Ovary (tissue), 7 donors: ENCODE measurements at regions not wholly inside any gene's neighbourhood (a gene's known extent, or its start where the extent isn't known, plus 50 kb on each side); places are given as distances from the start of the nearest gene placed in this dataset.

Experiments
- DNase-seq, 5 donors: peaks; one replicate each; pipeline ENCODE4 v3.0.0-alpha.2; 2019 to 2020
- H3K27ac ChIP-seq, 2 donors: fragments of 200-600 bp; one replicate each; pipeline versions ENCODE4 v1.5.1 to v1.8.0; 2019 to 2022
- H3K27me3 ChIP-seq: fragments of 200-600 bp; one replicate; pipeline ENCODE4 v1.8.0; 2022
- H3K36me3 ChIP-seq: fragments of 200-600 bp; sonication (generic); one replicate; pipeline ENCODE4 v1.5.1; 2019
- H3K4me1 ChIP-seq: one replicate; pipeline ENCODE4 v1.8.1; 2013; ENCODE audit warnings: mild to moderate bottlenecking, moderate library complexity; ENCODE audit not compliant: insufficient read depth
- H3K4me3 ChIP-seq: fragments of 200-600 bp; sonication (generic); one replicate; pipeline ENCODE4 v1.5.1; 2017
- H3K9me3 ChIP-seq, 2 donors: fragments of 200-600 bp in 1 of 2; sonication (generic) in 1 of 2; one replicate each; pipeline versions ENCODE4 v1.5.1 to v1.8.1; 2013 to 2019; ENCODE audit warnings: mild to moderate bottlenecking in 1 of 2, moderate library complexity in 1 of 2
- EP300 ChIP-seq: sonication (generic); formaldehyde crosslinking; IDR thresholded peaks from one replicate; pipeline ENCODE4 v1.6.1; 2017; ENCODE audit warnings: antibody characterized with exemption
- POLR2A ChIP-seq: fragments of 450-650 bp; IDR thresholded peaks from one replicate; pipeline ENCODE4 v1.6.1; 2017; ENCODE audit warnings: antibody characterized with exemption, mild to moderate bottlenecking, moderate library complexity
- WGBS, 3 donors: extraction: QIAGEN DNeasy Blood & Tissue Kit in 1 of 3; methylation state at CpG; one replicate each; pipeline versions ENCODE4 v1.1.5 to v1.1.7; 2013 to 2017; 5-methylcytosine and 5-hydroxymethylcytosine counted together
- intact Hi-C, 4 donors: fragments of 100-400 bp; cut with DNase I; formaldehyde crosslinking; loops; one replicate each; pipeline versions ENCODE4 v1.11.0 to v1.15.1; 2022 to 2023
- TF ChIP-seq, protein P1 (sequence below), 3 donors: fragments of 450-650 bp in 2 of 3; fragments of 200-600 bp in 1 of 3; IDR thresholded peaks; one replicate each; pipeline versions ENCODE4 v1.5.1 to v1.8.0; 2016 to 2022; ENCODE audit warnings: antibody characterized with exemption in 3 of 3, mild to moderate bottlenecking in 1 of 3
- donor health status: DM: no; HTN: no; CAD: no; lungs with moderate emphysema.
- donor health status: DM: no; HTN: no; CAD: no.
- donor health status: Bipolar disorder and iron deficiency.
- donor health status: DM: no; HTN: no; CAD: no.
- donor health status: DM: yes; HTN: yes; CAD: no.

DNA sequence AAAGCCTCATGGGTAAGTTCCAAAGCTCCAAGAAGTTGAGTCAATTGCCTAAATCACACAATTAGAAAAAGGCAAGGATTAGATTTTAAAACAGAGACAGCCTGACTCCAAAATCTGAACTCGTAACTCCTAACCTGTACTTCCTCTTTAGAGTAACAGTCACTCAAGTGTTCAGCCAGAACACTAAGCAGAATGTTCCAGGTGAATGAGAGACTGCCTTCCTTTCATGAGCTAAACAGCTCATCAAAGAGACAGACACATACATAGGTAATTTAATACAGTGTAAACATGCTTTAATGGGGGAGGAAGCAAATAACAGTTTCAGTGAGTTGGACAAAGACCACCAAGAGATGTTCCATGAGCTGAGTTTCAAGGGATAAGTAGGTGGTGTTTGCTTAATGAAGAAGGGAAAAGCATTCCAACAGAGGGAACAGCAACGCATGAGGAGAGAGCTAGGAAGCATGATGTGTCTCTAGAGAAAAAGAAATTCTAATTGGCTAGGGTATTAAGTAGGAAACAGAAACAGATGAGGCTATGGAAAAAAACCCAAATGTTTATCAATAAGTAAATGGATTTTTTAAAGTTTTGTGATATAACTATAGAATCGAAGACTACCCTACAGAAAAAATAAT, 403.9 kb downstream of the MED13L start:
- H3K4me1 ChIP-seq: no peaks in the 10 kb centered on the region
- intact Hi-C loops: no loop called here
- DNase-seq: no peak
- TF ChIP-seq, protein P1, sequence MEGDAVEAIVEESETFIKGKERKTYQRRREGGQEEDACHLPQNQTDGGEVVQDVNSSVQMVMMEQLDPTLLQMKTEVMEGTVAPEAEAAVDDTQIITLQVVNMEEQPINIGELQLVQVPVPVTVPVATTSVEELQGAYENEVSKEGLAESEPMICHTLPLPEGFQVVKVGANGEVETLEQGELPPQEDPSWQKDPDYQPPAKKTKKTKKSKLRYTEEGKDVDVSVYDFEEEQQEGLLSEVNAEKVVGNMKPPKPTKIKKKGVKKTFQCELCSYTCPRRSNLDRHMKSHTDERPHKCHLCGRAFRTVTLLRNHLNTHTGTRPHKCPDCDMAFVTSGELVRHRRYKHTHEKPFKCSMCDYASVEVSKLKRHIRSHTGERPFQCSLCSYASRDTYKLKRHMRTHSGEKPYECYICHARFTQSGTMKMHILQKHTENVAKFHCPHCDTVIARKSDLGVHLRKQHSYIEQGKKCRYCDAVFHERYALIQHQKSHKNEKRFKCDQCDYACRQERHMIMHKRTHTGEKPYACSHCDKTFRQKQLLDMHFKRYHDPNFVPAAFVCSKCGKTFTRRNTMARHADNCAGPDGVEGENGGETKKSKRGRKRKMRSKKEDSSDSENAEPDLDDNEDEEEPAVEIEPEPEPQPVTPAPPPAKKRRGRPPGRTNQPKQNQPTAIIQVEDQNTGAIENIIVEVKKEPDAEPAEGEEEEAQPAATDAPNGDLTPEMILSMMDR (IDR thresholded peaks at IDR 0.05): no peak
- no peak for TF ChIP-seq EP300
- TF ChIP-seq POLR2A: no peak
- H3K27ac ChIP-seq: no peak overlapping the region
- no peaks in the 10 kb centered on the region for H3K27me3 ChIP-seq
- WGBS, 3 donors: 80 to 92% (median 87%) methylated on average over 3 of the region's 3 CpGs
- H3K9me3 ChIP-seq: peaks cover 0 to 4% of the 10 kb centered on the region in 2 donors
- no peak overlapping the region for H3K4me3 ChIP-seq
- no peaks in the 10 kb centered on the region for H3K36me3 ChIP-seq

DNA sequence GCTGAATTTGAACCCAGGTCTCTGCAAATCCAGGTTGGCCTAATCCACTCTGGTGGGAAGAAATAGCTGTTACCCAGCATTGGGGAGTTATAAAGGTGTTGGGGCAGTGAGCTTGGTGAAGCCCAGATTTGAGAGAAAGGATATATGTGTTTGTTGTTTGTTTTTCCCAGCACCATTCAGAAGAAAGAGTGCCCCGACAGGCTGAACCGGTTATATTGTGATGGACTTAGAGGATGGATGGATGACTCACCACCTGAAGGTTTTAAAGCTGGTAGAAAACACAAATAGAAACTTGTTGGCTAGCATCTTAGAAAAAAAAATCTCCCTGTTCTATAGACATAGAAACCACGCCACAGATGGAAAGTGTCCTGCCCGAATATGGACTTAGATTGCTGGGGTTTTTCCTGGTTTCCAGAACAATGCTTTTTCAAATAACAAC, 404.6 kb downstream of the MED13L start:
- H3K4me1 ChIP-seq: no peaks in the 10 kb centered on the region

DNA sequence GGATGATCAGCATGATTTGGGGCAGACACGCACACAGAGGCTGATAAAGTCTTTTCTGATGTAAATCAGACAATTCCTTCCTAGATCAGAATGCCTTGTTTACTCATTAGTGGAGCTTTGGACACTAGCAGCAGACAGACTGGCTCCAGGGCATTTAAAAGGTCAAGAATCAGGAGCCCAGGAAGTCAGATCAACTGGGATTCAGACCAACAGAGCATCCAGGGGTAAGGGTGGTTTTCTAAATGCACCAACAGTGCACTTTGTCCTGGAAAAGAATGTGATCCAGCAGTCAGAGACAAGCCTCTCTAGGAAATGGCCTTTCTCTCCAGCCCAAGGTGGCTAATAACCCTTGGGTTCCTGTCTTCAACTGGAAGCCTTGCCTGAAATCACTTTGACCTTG, 405.3 kb downstream of the MED13L start:
- Histone ChIP-seq H3K27ac (no peak overlapping the region), H3K36me3 (no peaks in the 10 kb centered on the region), H3K9me3 (peaks cover 0 to 4% of the 10 kb centered on the region in 2 donors), H3K4me3 (no peak overlapping the region), H3K4me1 (no peaks in the 10 kb centered on the region), H3K27me3 (no peaks in the 10 kb centered on the region)
- DNase-seq: no peak
- 36 to 58% (median 44%) methylated on average over 1 of the region's 1 CpG for WGBS, 3 donors
- TF ChIP-seq, protein P1 (IDR thresholded peaks at IDR 0.05): no peak
- TF ChIP-seq EP300: no peak
- no peak for TF ChIP-seq POLR2A
- intact Hi-C loops: no loop called here

More for the DNA sequence above, 404.6 kb downstream of the MED13L start:
- no peaks in the 10 kb centered on the region for H3K27me3 ChIP-seq
- peaks cover 0 to 4% of the 10 kb centered on the region in 2 donors for H3K9me3 ChIP-seq
- H3K4me3 ChIP-seq: no peak overlapping the region
- no peak overlapping the region for H3K27ac ChIP-seq
- TF ChIP-seq, protein P1 (IDR thresholded peaks at IDR 0.05): no peak
- no peak for TF ChIP-seq POLR2A
- no peak for TF ChIP-seq EP300
- no peak for DNase-seq
- intact Hi-C loops: no loop called here
- no peaks in the 10 kb centered on the region for H3K36me3 ChIP-seq
- WGBS, 3 donors: 48 to 59% (median 51%) methylated on average over 4 of the region's 4 CpGs

DNA sequence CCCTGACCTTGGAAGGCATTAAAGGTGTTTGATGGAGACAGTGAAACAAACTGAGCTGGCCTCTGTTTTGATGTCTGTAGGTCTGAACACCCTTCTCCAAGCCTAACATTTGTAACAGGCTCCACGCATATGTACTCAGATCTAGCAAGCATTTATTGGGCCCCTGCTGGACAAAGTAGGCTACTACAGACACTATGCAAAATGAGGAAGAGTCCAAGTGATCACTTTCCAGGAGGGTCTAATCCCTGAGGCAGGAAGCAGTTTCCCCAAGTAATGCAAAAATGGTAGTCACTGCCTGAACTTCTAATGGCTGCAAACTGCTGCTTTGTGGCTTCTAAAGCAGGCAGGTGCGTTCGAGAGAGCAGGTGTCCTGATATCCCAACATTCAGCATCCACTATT, 405.8 kb downstream of the MED13L start:
- H3K36me3 ChIP-seq: no peaks in the 10 kb centered on the region
- intact Hi-C loops: no loop called here
- DNase-seq: no peak
- H3K4me1 ChIP-seq: no peaks in the 10 kb centered on the region
- TF ChIP-seq EP300: no peak
- TF ChIP-seq, protein P1 (IDR thresholded peaks at IDR 0.05): no peak
- no peak for TF ChIP-seq POLR2A
- H3K27me3 ChIP-seq: no peaks in the 10 kb centered on the region
- H3K27ac ChIP-seq: no peak overlapping the region
- WGBS, 3 donors: 44 to 56% (median 49%) methylated on average over 3 of the region's 3 CpGs
- H3K9me3 ChIP-seq: peaks cover 0 to 4% of the 10 kb centered on the region in 2 donors
- no peak overlapping the region for H3K4me3 ChIP-seq
